ENCODE measurements at regions not wholly inside any gene's neighbourhood (a gene's known extent, or its start where the extent isn't known, plus 50 kb on each side); places are given as distances from the start of the nearest gene placed in this dataset.
"Not testable (repeated sequence)": the region's sequence is repeated elsewhere in the genome, so short reads cannot be mapped to it uniquely, and the experiment has no call there.

- not testable (repeated sequence) for DNase-seq
These were observed 688.5 kb upstream of the CDH8 start for GRCh38 chr16:62724670-62725269.

GRCh38 chr16:62720651-62721050 lies 684.4 kb upstream of the CDH8 start:
- no peak for DNase-seq

DNA sequence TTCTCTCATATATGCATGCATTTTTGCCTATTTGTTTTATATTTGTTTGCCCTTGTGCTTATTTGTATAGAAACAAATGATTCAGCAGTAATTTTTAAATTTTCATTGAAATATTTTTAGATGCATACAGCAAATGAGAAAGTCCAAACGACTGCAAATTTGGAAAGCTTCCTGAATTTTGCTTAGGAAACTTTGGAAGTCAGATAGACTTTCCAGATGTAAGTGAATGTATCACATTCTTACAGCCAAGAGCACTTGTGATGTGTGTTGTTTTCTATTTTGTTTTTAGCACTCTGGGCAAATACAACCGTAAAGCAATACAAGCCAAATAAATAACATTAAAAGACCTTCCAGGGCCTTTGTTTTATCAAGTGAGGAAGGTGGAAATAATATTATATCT lies 680.8 kb upstream of the CDH8 start:
- peak; percentile 2 for DNase-seq

- no peak for DNase-seq
These were observed 679.5 kb upstream of the CDH8 start for GRCh38 chr16:62715701-62716100.

DNA sequence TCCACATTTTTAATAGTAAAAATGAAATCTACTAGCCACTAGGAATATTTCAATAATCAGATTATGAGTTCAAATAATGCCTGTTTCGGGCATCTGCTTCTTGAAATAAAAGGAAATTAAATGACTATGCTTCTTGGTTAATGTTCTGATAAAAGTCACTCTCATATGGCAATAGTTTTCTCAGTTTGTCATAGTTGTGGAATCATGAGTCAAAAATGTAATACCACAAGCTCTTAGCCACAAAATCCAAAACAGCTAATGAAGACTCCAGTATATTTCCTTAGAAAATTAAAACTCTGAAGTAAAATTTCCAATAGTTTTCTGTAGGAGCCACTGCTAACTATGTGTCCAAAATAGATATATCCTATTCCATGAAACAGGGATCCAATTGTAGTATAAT lies 676.3 kb upstream of the CDH8 start:
- DNase-seq = peak; percentile 58

GRCh38 chr16:62711797-62712196 lies 675.6 kb upstream of the CDH8 start:
- DNase-seq = no peak

GRCh38 chr16:62709794-62710193 lies 673.6 kb upstream of the CDH8 start:
- no peak for DNase-seq

DNA sequence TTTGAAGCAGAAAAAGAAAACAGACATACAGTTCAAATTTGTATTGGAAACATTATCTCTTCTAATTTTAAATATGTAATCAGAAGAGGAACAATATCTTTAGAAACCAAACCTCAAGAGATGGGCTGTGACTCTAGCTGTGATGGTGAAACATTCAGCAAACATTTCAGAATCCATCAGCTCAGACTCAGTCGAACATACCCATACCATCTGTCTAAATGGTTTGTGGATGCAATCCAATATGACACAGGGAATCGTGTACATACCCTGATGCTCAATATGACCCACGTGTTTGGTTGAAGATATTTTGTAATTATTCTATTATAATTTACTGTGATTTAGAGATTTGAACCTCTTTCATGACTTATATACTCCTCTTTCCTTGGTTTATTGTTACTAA lies 665.2 kb upstream of the CDH8 start:
- no peak for DNase-seq

GRCh38 chr16:62700426-62701294 lies 664.4 kb upstream of the CDH8 start:
- DNase-seq = no peak

- no peak for DNase-seq
These were observed 656.4 kb upstream of the CDH8 start for GRCh38 chr16:62692685-62693084.

- DNase-seq = no peak
These were observed 645.6 kb upstream of the CDH8 start for GRCh38 chr16:62681819-62682218.

- no peak for DNase-seq
These were observed 642.6 kb upstream of the CDH8 start for GRCh38 chr16:62678796-62679195.

GRCh38 chr16:62676306-62676705 lies 640.1 kb upstream of the CDH8 start:
- no peak for DNase-seq

DNA sequence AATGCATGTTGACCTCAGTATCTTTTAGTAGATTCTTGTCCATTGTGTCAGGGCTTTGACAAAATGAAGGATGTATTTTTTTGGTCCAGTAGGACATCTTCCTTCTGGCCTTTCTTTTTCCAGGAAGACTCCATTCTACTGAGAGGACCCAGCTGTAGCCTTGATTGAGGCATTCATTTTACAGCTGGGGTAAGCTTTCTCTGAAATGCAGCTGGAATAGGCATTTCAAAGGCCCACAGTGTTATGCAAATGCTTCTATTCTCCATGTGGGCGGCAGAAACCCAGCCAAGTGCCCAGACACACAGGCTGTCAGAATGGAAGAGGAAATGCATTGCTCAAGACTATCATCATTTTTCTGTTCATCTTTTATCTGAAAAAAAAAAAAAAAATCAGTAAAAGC lies 629.0 kb upstream of the CDH8 start:
- peak; percentile 28 for DNase-seq

- DNase-seq = no peak
These were observed 628.3 kb upstream of the CDH8 start for GRCh38 chr16:62664566-62664965.

DNA sequence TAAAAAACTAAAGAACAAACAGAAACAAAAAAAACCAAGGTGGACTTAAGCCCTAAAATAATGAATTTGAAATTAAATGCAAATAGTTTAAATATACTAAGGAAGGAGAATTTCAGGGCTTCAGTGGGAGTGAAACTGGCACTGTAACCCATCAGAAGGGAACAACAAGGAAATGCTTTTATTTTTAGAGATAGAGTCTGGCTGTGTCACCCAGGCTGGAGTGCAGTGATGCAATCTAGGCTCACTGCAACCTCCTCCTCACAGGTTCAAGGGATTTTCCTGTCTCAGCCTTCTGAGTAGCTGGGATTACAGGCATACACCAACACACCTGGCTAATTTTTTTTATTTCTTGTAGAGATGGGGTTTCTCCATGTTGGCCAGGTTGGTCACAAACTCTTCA lies 625.2 kb upstream of the CDH8 start:
- no peak for DNase-seq

- DNase-seq = no peak
These were observed 620.9 kb upstream of the CDH8 start for GRCh38 chr16:62657116-62657515.

GRCh38 chr16:62652441-62653120 lies 616.3 kb upstream of the CDH8 start:
- no peak for DNase-seq

GRCh38 chr16:62648256-62648655 lies 612.0 kb upstream of the CDH8 start:
- DNase-seq = no peak

DNA sequence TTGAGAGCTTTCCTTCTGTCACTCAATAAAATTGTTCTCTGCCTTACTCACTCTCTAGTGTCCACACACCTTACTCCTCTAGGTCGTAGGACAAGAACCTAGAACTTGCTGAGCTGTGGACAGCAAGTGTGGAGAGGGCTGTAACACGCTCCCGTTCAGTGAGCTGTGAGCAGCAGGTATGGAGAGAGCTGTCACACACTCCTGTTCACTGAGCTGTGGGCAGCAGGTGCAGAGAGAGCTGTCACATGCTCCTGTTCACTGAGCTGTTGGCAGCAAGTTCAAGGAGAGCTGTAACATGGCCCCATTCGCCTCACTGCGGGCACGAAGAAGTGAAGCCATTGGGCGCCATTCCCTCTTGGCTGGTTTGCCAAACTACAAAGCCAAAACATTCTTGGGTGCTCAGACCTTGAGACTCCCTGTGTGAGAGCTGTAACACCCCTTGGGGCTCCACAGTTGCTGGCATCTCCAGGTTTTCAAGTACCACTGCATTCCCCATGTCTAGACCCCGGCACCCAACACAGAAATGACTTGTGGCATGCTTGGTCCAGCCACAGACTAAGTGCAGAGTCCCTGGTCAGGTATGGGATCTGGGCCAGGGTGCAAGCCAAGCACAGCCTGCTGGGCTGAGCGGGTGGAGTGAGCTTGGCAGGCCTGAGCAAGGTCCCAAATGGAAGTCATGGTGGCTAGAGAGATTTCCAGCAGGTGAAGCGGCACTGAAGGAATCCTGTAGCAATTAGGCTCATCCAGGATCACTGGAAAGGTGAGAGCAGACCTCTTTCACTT lies 608.0 kb upstream of the CDH8 start:
- no peak for DNase-seq

GRCh38 chr16:62642677-62643076 lies 606.4 kb upstream of the CDH8 start:
- no peak for DNase-seq

DNA sequence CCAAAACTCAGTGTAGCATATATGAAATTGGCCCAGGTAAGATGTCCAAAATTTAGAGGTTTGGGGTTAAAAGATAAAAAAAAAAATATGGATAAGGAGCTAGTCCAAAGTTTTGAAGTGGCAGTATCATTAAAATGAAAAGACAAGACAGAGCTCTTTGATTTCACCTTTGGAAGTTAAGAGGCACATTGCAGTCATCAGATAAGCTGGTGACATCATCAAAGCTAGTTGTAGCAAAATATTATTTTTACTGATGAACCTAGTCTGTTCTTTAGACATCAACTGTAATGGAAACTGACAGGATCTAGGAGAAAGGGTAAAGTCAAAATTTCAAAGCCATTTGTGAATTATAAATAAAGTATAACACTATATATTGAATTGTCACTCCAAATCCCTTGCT lies 603.7 kb upstream of the CDH8 start:
- no peak for DNase-seq

Data from skin of body (tissue), 1 donor.